ENCODE measurements at regions not wholly inside any gene's neighbourhood (a gene's known extent, or its start where the extent isn't known, plus 50 kb on each side); places are given as distances from the start of the nearest gene placed in this dataset.

- no TSS peak for BruUV-seq (replicated peaks)
- Mint-ChIP-seq H3K4me1 (ENCODE audit: low read depth, unreplicated experiment) (no peaks in the 10 kb centered on the region), H3K27ac (ENCODE audit: unreplicated experiment) (no peak overlapping the region), H3K36me3 (ENCODE audit: insufficient read depth, unreplicated experiment) (no peaks in the 10 kb centered on the region), H3K27me3 (ENCODE audit: insufficient read depth, unreplicated experiment) (no peaks in the 10 kb centered on the region), H3K4me3 (ENCODE audit: unreplicated experiment) (no peak overlapping the region), H3K9me3 (ENCODE audit: unreplicated experiment) (no peaks in the 10 kb centered on the region)
- H3K4me3 ChIP-seq (ENCODE audit: low read depth, low read length) = no peak overlapping the region
- POLR2A ChIA-PET = no interaction called here
- DNase-seq = no peak
- H3K9me3 ChIP-seq = no peaks in the 10 kb centered on the region
- no peaks in the 10 kb centered on the region for H3K4me1 ChIP-seq
- no peaks in the 10 kb centered on the region for H3K36me3 ChIP-seq (ENCODE audit: control insufficient read depth, insufficient read depth, low read length)
- TF ChIP-seq CTCF (IDR thresholded peaks at IDR 0.05; ENCODE audit: insufficient read depth in 1 of 2, low read depth in 1 of 2, low read length in 1 of 2, severe bottlenecking in 1 of 2, unreplicated experiment in 1 of 2) = no peak
- no peaks in the 10 kb centered on the region for H3K27me3 ChIP-seq (replicated peaks; ENCODE audit: control insufficient read depth, insufficient read depth, low read length)
- intact Hi-C loops (cut with micrococcal nuclease; ENCODE audit: unreplicated experiment) = no loop called here
- CTCF ChIA-PET = interaction anchor here (0.6 kb wide), 1 partner anchor 639 kb away, joined by 3 read pairs; no protein-coding TSS in a partner anchor
These were observed 1889.1 kb upstream of the AGA start for GRCh38 chr4:179331362-179331761.

GRCh38 chr4:179344861-179345260, 1902.6 kb upstream of the AGA start:
- TF ChIP-seq CTCF (IDR thresholded peaks at IDR 0.05; ENCODE audit: insufficient read depth in 1 of 2, low read depth in 1 of 2, low read length in 1 of 2, severe bottlenecking in 1 of 2, unreplicated experiment in 1 of 2) = no peak
- Mint-ChIP-seq H3K36me3 (ENCODE audit: insufficient read depth, unreplicated experiment) (no peaks in the 10 kb centered on the region), H3K4me3 (ENCODE audit: unreplicated experiment) (no peak overlapping the region), H3K27ac (ENCODE audit: unreplicated experiment) (no peak overlapping the region), H3K4me1 (ENCODE audit: low read depth, unreplicated experiment) (no peaks in the 10 kb centered on the region), H3K27me3 (ENCODE audit: insufficient read depth, unreplicated experiment) (no peaks in the 10 kb centered on the region), H3K9me3 (ENCODE audit: unreplicated experiment) (no peaks in the 10 kb centered on the region)
- no peak for DNase-seq
- H3K4me1 ChIP-seq = no peaks in the 10 kb centered on the region
- no peak overlapping the region for H3K4me3 ChIP-seq (ENCODE audit: low read depth, low read length)
- H3K9me3 ChIP-seq = no peaks in the 10 kb centered on the region
- no peaks in the 10 kb centered on the region for H3K27me3 ChIP-seq (replicated peaks; ENCODE audit: control insufficient read depth, insufficient read depth, low read length)
- ChIA-PET CTCF (no interaction called here), POLR2A (no interaction called here)
- no peaks in the 10 kb centered on the region for H3K36me3 ChIP-seq (ENCODE audit: control insufficient read depth, insufficient read depth, low read length)
- BruUV-seq (replicated peaks) = no TSS peak
- intact Hi-C loops (cut with micrococcal nuclease; ENCODE audit: unreplicated experiment) = no loop called here

- TF ChIP-seq CTCF (IDR thresholded peaks at IDR 0.05; ENCODE audit: insufficient read depth in 1 of 2, low read depth in 1 of 2, low read length in 1 of 2, severe bottlenecking in 1 of 2, unreplicated experiment in 1 of 2) = no peak
- Mint-ChIP-seq H3K4me1 (ENCODE audit: low read depth, unreplicated experiment) (no peaks in the 10 kb centered on the region), H3K4me3 (ENCODE audit: unreplicated experiment) (no peak overlapping the region), H3K36me3 (ENCODE audit: insufficient read depth, unreplicated experiment) (no peaks in the 10 kb centered on the region), H3K9me3 (ENCODE audit: unreplicated experiment) (peaks cover 10% of the 10 kb centered on the region), H3K27me3 (ENCODE audit: insufficient read depth, unreplicated experiment) (no peaks in the 10 kb centered on the region), H3K27ac (ENCODE audit: unreplicated experiment) (no peak overlapping the region)
- Histone ChIP-seq H3K4me1 (no peaks in the 10 kb centered on the region), H3K36me3 (ENCODE audit: control insufficient read depth, insufficient read depth, low read length) (no peaks in the 10 kb centered on the region), H3K4me3 (ENCODE audit: low read depth, low read length) (no peak overlapping the region), H3K9me3 (no peaks in the 10 kb centered on the region), H3K27me3 (replicated peaks; ENCODE audit: control insufficient read depth, insufficient read depth, low read length) (no peaks in the 10 kb centered on the region)
- no peak for DNase-seq
- ChIA-PET CTCF (no interaction called here), POLR2A (no interaction called here)
- intact Hi-C loops (cut with micrococcal nuclease; ENCODE audit: unreplicated experiment) = no loop called here
- BruUV-seq (replicated peaks) = no TSS peak
These were observed 1910.0 kb upstream of the AGA start for GRCh38 chr4:179352221-179352620.

All from Caco-2 (cell line).